ENCODE measurements at regions not wholly inside any gene's neighbourhood (a gene's known extent, or its start where the extent isn't known, plus 50 kb on each side); places are given as distances from the start of the nearest gene placed in this dataset.

GRCh38 chr7:46170792-46171191 is 249.7 kb upstream of the IGFBP3 start:
- no peak for DNase-seq (ENCODE audit: low read depth, low spot score)

- no peak for DNase-seq (ENCODE audit: low read depth, low spot score)
Observed at GRCh38 chr7:46170021-46170420, 248.9 kb upstream of the IGFBP3 start.

GRCh38 chr7:46169384-46169755 is 248.3 kb upstream of the IGFBP3 start:
- DNase-seq (ENCODE audit: low read depth, low spot score), result no peak

- no peak for DNase-seq (ENCODE audit: low read depth, low spot score)
Observed at GRCh38 chr7:46168671-46169383, 247.8 kb upstream of the IGFBP3 start.

- DNase-seq (ENCODE audit: low read depth, low spot score), result no peak
Observed at GRCh38 chr7:46168231-46168630, 247.2 kb upstream of the IGFBP3 start.

- no peak for DNase-seq (ENCODE audit: low read depth, low spot score)
Observed at GRCh38 chr7:46165276-46165675, 244.2 kb upstream of the IGFBP3 start.

GRCh38 chr7:46164629-46165028 is 243.6 kb upstream of the IGFBP3 start:
- no peak for DNase-seq (ENCODE audit: low read depth, low spot score)

- DNase-seq (ENCODE audit: low read depth, low spot score), result no peak
Observed at GRCh38 chr7:46163246-46163645, 242.2 kb upstream of the IGFBP3 start.

- no peak for DNase-seq (ENCODE audit: low read depth, low spot score)
Observed at GRCh38 chr7:46162609-46163008, 241.5 kb upstream of the IGFBP3 start.

GRCh38 chr7:46160861-46161260 is 239.8 kb upstream of the IGFBP3 start:
- no peak for DNase-seq (ENCODE audit: low read depth, low spot score)

GRCh38 chr7:46157931-46158330 is 236.9 kb upstream of the IGFBP3 start:
- no peak for DNase-seq (ENCODE audit: low read depth, low spot score)

GRCh38 chr7:46157404-46157803 is 236.3 kb upstream of the IGFBP3 start:
- DNase-seq (ENCODE audit: low read depth, low spot score), result no peak

- DNase-seq (ENCODE audit: low read depth, low spot score), result no peak
Observed at GRCh38 chr7:46156853-46157252, 235.8 kb upstream of the IGFBP3 start.

GRCh38 chr7:46156086-46156485 is 235.0 kb upstream of the IGFBP3 start:
- DNase-seq (ENCODE audit: low read depth, low spot score), result no peak

- DNase-seq (ENCODE audit: low read depth, low spot score), result no peak
Observed at GRCh38 chr7:46155367-46155766, 234.3 kb upstream of the IGFBP3 start.

GRCh38 chr7:46153951-46154787 is 233.1 kb upstream of the IGFBP3 start:
- DNase-seq (ENCODE audit: low read depth, low spot score), result no peak

GRCh38 chr7:46153583-46153950 is 232.5 kb upstream of the IGFBP3 start:
- DNase-seq (ENCODE audit: low read depth, low spot score), result no peak

- no peak for DNase-seq (ENCODE audit: low read depth, low spot score)
Observed at GRCh38 chr7:46152696-46153095, 231.6 kb upstream of the IGFBP3 start.

- no peak for DNase-seq (ENCODE audit: low read depth, low spot score)
Observed at GRCh38 chr7:46150721-46151120, 229.6 kb upstream of the IGFBP3 start.

GRCh38 chr7:46150202-46150601 is 229.1 kb upstream of the IGFBP3 start:
- DNase-seq (ENCODE audit: low read depth, low spot score), result no peak

- no peak for DNase-seq (ENCODE audit: low read depth, low spot score)
Observed at GRCh38 chr7:46147871-46148270, 226.8 kb upstream of the IGFBP3 start.

GRCh38 chr7:46146454-46147255 is 225.6 kb upstream of the IGFBP3 start:
- no peak for DNase-seq (ENCODE audit: low read depth, low spot score)
